HepG2 (cell line): ENCODE measurements at regions not wholly inside any gene's neighbourhood (a gene's known extent, or its start where the extent isn't known, plus 50 kb on each side); places are given as distances from the start of the nearest gene placed in this dataset.

Source experiments
- ATAC-seq: fragments of 200-7000 bp; cut with Tn5 transposase; 3 replicates; pipeline ENCODE4 v1.9.1; 2020; ENCODE audit warnings: mild to moderate bottlenecking, moderate library complexity
- BruUV-seq: library from RNA; stranded (reverse); fragments of 400-500 nt; replicated peaks from 2 replicates; lab custom pipeline; 2021; lab: Mats Ljungman, UMichigan
- CTCF ChIA-PET: fragments of 300-600 bp; formaldehyde crosslinking; extraction: SDS; loops from one replicate; lab custom pipeline; 2021; ENCODE audit warnings: low total read pairs, inconsistent platforms, low intra/inter-chr PET ratio; lab: Yijun Ruan, JAX
- POLR2A ChIA-PET: fragments of 350-600 bp; sonication (Branson Sonifier 250); formaldehyde crosslinking; loops from one replicate; lab custom pipeline; 2020; ENCODE audit warnings: antibody characterized with exemption, inconsistent platforms; lab: Yijun Ruan, JAX
- DNase-seq: peaks from one replicate; pipeline ENCODE4 v3.0.0-alpha.2; 2015; ENCODE audit warnings: low spot score
- FAIRE-seq: peaks from 3 replicates; lab custom pipeline; 2011; peaks lifted over from hg19 to GRCh38; lab: Jason Lieb, UNC
- H2AFZ ChIP-seq: one replicate; pipeline ENCODE4 v1.6.1; 2011; ENCODE audit warnings: low read length, inconsistent platforms
- H3K27ac ChIP-seq: fragments of 300-600 bp; 3 replicates; pipeline ENCODE4 v1.8.0; 2011; ENCODE audit warnings: mixed run types, mild to moderate bottlenecking, mixed read lengths, low read length, inconsistent platforms; ENCODE audit not compliant: insufficient read depth; ENCODE audit errors: extremely low read length
- H3K27me3 ChIP-seq, 2 experiments: fragments of 200-600 bp in 1 of 2; 2 replicates in 1 of 2; 3 replicates in 1 of 2; pipeline versions ENCODE4 v1.6.0 to v1.8.0; 2011; ENCODE audit warnings: low read length in 2 of 2, mild to moderate bottlenecking in 2 of 2, moderate library complexity in 2 of 2, inconsistent platforms in 1 of 2; ENCODE audit not compliant: insufficient read depth in 2 of 2, control insufficient read depth in 1 of 2
- H3K36me3 ChIP-seq, 2 experiments: fragments of 200-600 bp in 1 of 2; replicated peaks in 1 of 2; 2 replicates in 1 of 2; 3 replicates in 1 of 2; pipeline versions ENCODE4 v1.5.1 to v1.8.0; 2011; ENCODE audit warnings: low read length in 2 of 2, inconsistent platforms in 1 of 2; ENCODE audit not compliant: insufficient read depth in 2 of 2, control insufficient read depth in 1 of 2
- H3K4me1 ChIP-seq: 2 replicates; pipeline ENCODE4 v1.5.1; 2012; ENCODE audit warnings: low read length, inconsistent platforms; ENCODE audit not compliant: insufficient read depth
- H3K4me2 ChIP-seq: 2 replicates; pipeline ENCODE4 v1.6.0; 2011; ENCODE audit warnings: low read depth, low read length, inconsistent platforms
- H3K4me3 ChIP-seq, 3 experiments: fragments of 200-600 bp in 1 of 3; sonication (generic), shearing (Covaris generic) in 1 of 3; replicated peaks in 1 of 3; 2 replicates each; pipeline ENCODE4 v1.5.1; 2011 to 2016; ENCODE audit warnings: low read length in 3 of 3, inconsistent platforms in 2 of 3, low read depth in 2 of 3, mild to moderate bottlenecking in 2 of 3, control low read depth in 1 of 3, mixed read lengths in 1 of 3; ENCODE audit not compliant: insufficient read depth in 1 of 3
- H3K79me2 ChIP-seq: one replicate; pipeline ENCODE4 v1.6.1; 2011; ENCODE audit warnings: low read length, inconsistent platforms; ENCODE audit not compliant: insufficient read depth
- H3K9ac ChIP-seq: 2 replicates; pipeline ENCODE4 v1.6.0; 2011; ENCODE audit warnings: mild to moderate bottlenecking, low read depth, low read length, inconsistent platforms; ENCODE audit not compliant: insufficient read depth
- H3K9me3 ChIP-seq: 2 replicates; pipeline ENCODE4 v1.5.1; 2012; ENCODE audit warnings: mild to moderate bottlenecking, low read length
- H4K20me1 ChIP-seq: 2 replicates; pipeline ENCODE4 v1.6.0; 2011; ENCODE audit warnings: inconsistent platforms, mild to moderate bottlenecking, low read length, moderate library complexity; ENCODE audit not compliant: insufficient read depth
- REST ChIP-seq, 2 experiments: IDR thresholded peaks; 2 replicates each; pipeline ENCODE4 v1.6.1; 2011 to 2012; ENCODE audit warnings: low read length in 2 of 2, borderline replicate concordance in 1 of 2, low read depth in 1 of 2, mild to moderate bottlenecking in 1 of 2, moderate library complexity in 1 of 2
- ZBTB3 ChIP-seq: sonication (generic); formaldehyde crosslinking; IDR thresholded peaks from 2 replicates; pipeline ENCODE4 v1.4.0; 2020; ENCODE audit warnings: low read depth, mild to moderate bottlenecking, moderate library complexity, missing genetic modification reagents, borderline replicate concordance
- WGBS: methylation state at CpG from one replicate; pipeline ENCODE4 v1.1.6; 2017; ENCODE audit warnings: low lambda C conversion rate; 5-methylcytosine and 5-hydroxymethylcytosine counted together
- in situ Hi-C: cut with HindIII; loops from 2 replicates; pipeline ENCODE4 v1.10.0; 2017; ENCODE audit warnings: low pct_unique_long_range_greater_than_20kb; ENCODE audit not compliant: extremely low pct_ligation_motif_present
- intact Hi-C: fragments of 100-400 bp; cut with micrococcal nuclease; formaldehyde crosslinking; loops from one replicate; pipeline ENCODE4 v1.10.0; 2022; ENCODE audit not compliant: unreplicated experiment

GRCh38 chr9:107177857-107178256, 105.2 kb upstream of the RAD23B start:
- intact Hi-C loops: no loop called here
- ATAC-seq: no peak
- POLR2A ChIA-PET: no interaction called here

More at GRCh38 chr9:107177857-107178256, 105.2 kb upstream of the RAD23B start:
- Histone ChIP-seq H3K36me3 (no peaks in the 10 kb centered on the region), H3K79me2 (no peaks in the 10 kb centered on the region)
- CTCF ChIA-PET: no interaction called here
- no peak for DNase-seq
- TF ChIP-seq ZBTB3 (CRISPR knock-in tag): no peak
- TF ChIP-seq REST (IDR thresholded peaks at IDR 0.05; ENCODE audit: borderline replicate concordance in 1 of 2, low read depth in 1 of 2, low read length in 2 of 2): peak in 1 of 2 experiments; percentile 48; a peak in 2 of 4 replicates
- TF ChIP-seq, all 625 proteins: peak for 1
- Histone ChIP-seq H2AFZ (no peak overlapping the region), H3K4me2 (no peak overlapping the region), H3K4me1 (no peaks in the 10 kb centered on the region), H4K20me1 (no peaks in the 10 kb centered on the region), H3K9ac (no peak overlapping the region), H3K27me3 (no peaks in the 10 kb centered on the region; a peak in 2 of 5 replicates), H3K27ac (no peak overlapping the region), H3K4me3 (no peak overlapping the region), H3K9me3 (no peaks in the 10 kb centered on the region)
- BruUV-seq: no TSS peak
- in situ Hi-C loops: no loop called here
- 31% methylated on average over 4 of the region's 5 CpGs for WGBS
- FAIRE-seq: no peak
